GM19452 (cell line): ENCODE measurements at regions not wholly inside any gene's neighbourhood (a gene's known extent, or its start where the extent isn't known, plus 50 kb on each side); places are given as distances from the start of the nearest gene placed in this dataset.
"Not testable (repeated sequence)": the region's sequence is repeated elsewhere in the genome, so short reads cannot be mapped to it uniquely, and the experiment has no call there.

Source experiments
- ATAC-seq: cut with Tn5 transposase; IDR thresholded peaks from one replicate; pipeline ENCODE4 v1.9.1; 2021; ENCODE audit not compliant: unreplicated experiment

DNA sequence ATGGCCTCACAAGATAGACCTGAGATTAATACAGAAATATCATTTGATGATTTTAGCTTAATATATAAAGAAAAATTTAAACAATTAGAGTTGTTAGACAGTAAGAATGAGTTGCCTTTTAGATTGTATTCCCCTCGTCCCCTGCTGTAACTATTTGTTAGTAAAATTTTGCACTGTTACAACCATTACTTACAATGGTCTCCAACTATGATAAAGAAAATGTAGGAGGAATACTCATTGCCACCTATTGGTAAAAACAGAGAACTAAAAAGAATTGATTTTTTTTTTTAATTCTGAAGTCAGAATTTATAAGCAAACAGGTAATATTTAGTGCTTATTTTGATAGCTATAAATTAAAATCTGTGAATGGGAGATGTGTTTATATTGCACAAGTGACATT, 937.6 kb downstream of the TLE4 start:
- no peak for ATAC-seq

DNA sequence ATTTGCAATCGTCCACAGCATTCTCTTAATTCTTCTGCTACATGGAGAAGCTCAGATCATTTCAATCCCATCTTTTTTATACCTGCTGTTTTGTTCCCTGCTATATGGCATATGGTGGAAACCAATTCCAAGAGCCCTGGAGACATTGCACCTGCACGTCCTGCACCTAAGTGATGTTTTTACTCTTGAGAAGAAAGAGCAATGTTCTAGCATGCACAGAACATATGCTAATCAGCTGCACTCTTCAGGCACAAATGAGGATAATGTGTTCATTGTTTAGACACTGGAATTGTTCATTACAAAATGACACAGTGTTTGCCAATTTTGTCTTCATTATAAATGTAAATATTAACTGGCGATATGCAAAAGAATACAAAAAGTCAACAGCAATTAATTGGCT, 935.8 kb downstream of the TLE4 start:
- no peak for ATAC-seq

DNA sequence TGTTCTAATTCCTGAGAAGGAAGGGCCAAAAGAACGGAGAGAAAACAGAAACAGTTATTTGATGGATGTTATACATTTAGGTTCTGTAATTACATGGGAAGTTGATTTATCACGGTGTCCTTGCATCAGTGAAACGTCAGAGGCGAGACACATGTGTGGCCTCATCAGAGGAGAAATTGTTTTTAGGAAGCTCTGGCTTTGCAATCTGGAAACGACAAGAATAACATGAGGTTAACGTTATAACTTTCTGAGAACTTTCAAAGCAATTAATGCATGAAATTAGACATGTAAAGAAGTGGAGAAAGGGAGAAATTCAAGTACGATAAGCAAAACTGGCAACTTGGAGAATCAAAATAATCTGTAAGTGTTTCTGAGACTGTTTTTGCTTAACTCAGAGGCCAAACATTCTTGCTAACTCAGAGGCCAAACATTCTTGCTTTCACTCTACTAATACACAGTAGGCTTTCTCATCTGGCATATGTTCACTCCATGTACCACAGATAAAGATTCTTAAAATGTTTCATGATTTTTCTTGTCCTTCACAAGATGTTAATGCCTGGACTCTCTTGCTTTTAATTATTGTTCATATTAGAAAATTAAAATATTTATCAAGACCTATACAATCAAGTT, 933.0 kb downstream of the TLE4 start:
- ATAC-seq: no peak

DNA sequence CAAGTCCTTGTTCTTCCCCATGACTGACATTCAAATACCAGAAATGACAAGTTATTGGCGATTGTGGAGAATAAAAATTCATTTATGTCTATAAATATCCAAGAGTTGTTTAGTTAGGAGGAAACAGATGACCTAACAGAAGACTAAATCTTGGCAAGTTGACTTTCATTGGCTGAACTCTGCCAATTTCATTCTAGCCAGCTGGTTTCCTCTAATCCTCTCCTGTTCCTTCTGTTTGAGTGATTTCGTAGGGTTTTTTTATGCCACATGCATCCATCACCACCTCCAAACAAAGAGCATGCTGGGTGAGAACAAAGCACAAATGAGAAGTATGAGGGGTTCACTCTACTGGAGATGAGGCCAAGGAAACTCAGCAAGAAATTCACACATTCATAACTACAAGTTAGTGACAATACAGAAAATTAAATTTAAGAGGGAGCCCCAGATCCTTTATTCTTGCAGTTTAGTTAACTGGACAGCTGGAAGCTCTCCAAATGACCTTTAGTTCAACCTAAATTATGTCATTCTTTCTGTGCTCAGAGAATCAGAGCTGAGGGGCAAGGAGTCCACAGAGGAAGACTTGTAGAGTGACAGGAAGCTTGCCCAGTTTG, 932.0 kb downstream of the TLE4 start:
- ATAC-seq: no peak

GRCh38 chr9:80502306-80502705, 930.5 kb downstream of the TLE4 start:
- ATAC-seq: no peak

DNA sequence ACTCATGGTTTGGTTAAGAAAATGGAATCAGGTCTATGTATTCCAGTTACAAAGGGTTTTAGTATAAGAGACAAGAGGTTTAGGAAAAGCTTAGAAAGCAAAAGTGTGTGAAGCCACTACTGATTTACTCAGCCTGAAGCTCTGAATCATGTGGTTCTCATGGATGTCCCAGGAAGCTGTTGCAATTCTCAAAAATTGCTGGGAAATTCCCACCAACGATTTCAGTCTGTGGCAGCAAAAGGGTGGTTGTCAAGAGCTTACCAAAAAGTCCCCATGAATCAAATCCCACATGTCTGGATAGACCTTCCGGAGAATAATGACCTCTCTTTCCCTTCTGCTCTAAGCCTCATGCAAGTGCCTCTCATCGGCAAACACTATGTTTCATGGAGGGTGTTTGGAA, 929.9 kb downstream of the TLE4 start:
- ATAC-seq: no peak

DNA sequence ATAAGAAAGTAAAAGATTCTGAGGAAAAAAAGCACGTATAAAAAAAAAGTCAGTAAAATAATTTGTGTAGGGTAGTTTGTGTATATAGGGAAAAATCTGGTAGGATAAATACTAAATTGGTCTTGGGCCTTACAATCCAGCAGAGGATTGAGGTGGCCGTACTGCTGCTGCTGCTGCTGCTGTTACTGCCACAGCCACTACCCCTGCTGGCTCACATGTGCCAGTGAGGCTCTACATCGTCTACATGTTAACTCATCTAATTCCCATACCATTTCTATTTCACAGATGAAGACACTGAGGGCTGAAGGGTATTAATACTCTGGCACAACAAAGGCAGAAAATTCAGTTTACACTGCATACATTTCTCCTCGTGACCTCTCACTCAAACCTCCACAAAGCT, 928.5 kb downstream of the TLE4 start:
- no peak for ATAC-seq

DNA sequence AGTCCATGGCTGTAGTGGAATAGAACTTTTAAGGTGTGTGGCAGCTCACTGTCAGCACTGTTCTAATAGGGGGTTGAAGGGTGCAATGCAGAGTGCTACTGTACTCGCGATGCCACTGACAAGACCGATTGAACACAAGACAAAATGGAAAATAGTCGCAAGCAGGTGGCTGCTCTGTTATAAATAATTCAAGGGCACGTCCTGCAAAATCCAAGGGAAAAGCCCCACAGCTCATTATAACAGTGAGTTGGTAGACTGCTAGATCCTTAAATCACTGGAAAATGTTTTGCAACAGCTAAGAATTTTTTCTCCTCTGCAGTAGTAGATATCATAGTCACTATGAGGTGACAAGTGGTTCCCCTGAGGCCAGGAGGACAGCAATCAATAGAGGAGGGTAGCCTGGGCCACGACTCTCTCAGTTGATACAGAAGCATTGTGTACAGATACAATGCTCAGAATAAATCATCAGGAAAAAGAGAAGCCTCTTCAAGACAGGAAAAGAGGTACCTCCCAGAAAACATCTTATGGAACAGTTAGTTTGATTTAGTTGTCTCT, 926.3 kb downstream of the TLE4 start:
- ATAC-seq: no peak

DNA sequence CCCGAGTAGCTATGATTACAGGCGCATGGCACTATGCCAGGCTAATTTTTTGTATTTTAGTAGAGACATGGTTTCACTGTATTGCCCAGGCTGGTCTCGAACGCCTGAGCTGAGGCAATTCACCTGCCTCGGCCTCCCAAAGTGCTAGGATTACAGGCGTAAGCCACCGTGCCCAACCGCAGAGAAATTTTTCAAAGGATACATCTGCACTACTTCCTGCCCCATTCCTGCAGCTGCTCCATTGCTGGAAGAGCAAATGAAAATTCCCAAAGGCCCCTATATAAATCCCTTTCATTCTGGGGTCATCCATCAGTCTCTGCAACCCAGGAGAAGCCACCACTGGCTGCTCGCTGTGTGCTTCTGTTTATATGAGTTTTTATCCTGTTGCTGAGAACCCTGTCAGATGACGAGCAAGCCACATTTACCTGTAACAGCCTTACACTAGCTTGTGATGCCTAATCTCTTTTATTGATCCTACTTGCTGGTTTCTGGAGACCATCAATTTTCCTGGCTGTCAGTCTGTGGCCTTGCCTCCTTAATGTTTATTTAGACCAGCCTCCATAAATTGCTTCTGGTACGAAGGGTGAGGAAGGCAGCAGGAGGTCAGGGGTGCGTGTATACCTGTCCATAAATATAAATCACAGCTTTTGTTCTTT, 925.3 kb downstream of the TLE4 start:
- no peak for ATAC-seq

- no peak for ATAC-seq
Measured at GRCh38 chr9:80493258-80493657, 921.5 kb downstream of the TLE4 start.

DNA sequence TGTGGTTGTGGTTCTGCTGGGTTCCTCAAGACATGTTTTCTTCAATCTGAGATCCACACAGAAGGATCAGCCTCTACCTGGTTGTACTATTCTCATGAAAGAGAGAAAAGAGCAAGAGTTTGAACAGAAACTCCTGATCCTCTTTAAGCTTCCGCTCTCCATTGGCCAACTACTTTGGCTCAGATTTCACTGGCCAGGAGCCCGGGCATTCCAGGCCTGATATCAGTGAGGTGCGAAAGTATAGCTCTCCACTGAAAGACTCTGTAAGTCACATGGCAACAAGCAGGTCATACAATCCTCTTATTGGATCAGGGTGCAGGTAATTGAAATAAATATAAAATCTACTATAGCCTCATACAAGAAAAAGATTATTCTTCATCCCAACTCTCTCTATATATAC, 920.5 kb downstream of the TLE4 start:
- ATAC-seq: no peak

- no peak for ATAC-seq
Measured at GRCh38 chr9:80491086-80491696, 919.4 kb downstream of the TLE4 start.

GRCh38 chr9:80489329-80489728, 917.6 kb downstream of the TLE4 start:
- ATAC-seq: no peak

DNA sequence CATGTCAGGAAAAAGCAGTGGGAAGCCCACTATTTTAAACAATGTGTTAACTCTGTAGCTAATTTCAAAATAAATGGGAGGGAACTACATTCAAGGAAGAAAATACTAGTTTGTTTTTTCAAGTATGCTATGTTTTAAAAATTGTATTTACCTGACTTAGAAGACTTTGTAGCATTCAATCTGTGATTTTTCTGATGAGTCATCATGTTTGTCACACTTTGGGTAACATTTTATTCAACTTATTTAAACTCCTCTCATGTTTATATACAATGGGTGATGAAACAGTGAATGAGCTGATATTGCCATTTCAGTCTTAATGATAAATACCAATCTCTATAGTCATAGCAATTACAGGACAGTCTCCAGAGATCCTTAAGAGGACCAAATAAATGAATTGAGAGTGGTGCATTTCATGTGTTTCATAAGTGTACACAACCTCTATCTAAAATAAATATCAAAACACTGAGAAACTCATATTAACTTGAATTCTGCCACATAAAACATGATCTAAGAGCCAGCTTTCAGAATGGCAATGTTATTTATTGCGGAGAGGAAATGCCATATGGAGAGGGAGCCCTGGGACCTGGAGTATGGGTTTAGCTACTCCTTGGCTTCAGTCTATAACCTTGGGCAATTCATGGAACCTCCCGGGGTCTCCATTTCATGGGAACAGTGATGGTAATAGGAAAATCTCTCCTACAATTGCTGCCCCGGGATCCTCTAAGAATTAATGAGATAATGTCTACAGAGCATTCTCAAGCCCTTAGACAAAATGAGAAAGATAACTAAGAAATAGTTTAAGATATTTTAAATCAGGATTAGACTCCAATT, 913.9 kb downstream of the TLE4 start:
- no peak for ATAC-seq

GRCh38 chr9:80482251-80482650, 910.5 kb downstream of the TLE4 start:
- ATAC-seq: not testable (repeated sequence)

GRCh38 chr9:80467632-80468031, 895.9 kb downstream of the TLE4 start:
- ATAC-seq: no peak

GRCh38 chr9:80465556-80465955, 893.8 kb downstream of the TLE4 start:
- ATAC-seq: no peak

- no peak for ATAC-seq
Measured at GRCh38 chr9:80449513-80449912, 877.7 kb downstream of the TLE4 start.

GRCh38 chr9:80448996-80449395, 877.2 kb downstream of the TLE4 start:
- no peak for ATAC-seq

- no peak for ATAC-seq
Measured at GRCh38 chr9:80447876-80448275, 876.1 kb downstream of the TLE4 start.

- no peak for ATAC-seq
Measured at GRCh38 chr9:80440724-80441123, 869.0 kb downstream of the TLE4 start.
